IMR-90 (cell line): ENCODE measurements at regions not wholly inside any gene's neighbourhood (a gene's known extent, or its start where the extent isn't known, plus 50 kb on each side); places are given as distances from the start of the nearest gene placed in this dataset.

Experiments
- ATAC-seq: fragments of 200-7000 bp; cut with Tn5 transposase; 2 replicates; pipeline ENCODE4 v1.9.1; 2020; ENCODE audit warnings: low read depth, mild to moderate bottlenecking, moderate library complexity
- BruUV-seq: library from RNA; stranded (reverse); fragments of 400-500 nt; replicated peaks from 2 replicates; lab custom pipeline; 2021; lab: Mats Ljungman, UMichigan
- CTCF ChIA-PET: fragments of 300-600 bp; formaldehyde crosslinking; extraction: SDS; loops from one replicate; lab custom pipeline; 2021; ENCODE audit warnings: antibody characterized with exemption; lab: Yijun Ruan, JAX
- POLR2A ChIA-PET: fragments of 300-600 bp; sonication (Branson Sonifier 250); formaldehyde crosslinking; loops from one replicate; lab custom pipeline; 2022; ENCODE audit warnings: antibody characterized with exemption; ENCODE audit not compliant: unreplicated experiment; lab: Charles Lee
- DNase-seq: peaks from one replicate; pipeline ENCODE4 v3.0.0; 2013
- H2AFZ ChIP-seq: replicated peaks from 2 replicates; pipeline ENCODE3; 2013; ENCODE audit warnings: low read length, mild to moderate bottlenecking; ENCODE audit not compliant: poor library complexity
- H2AK5ac ChIP-seq: 2 replicates; pipeline ENCODE4 v1.6.1; 2013; ENCODE audit warnings: low read depth, low read length, inconsistent platforms
- H2AK9ac ChIP-seq: replicated peaks from 2 replicates; pipeline ENCODE3; 2013; ENCODE audit warnings: mild to moderate bottlenecking, low read depth, low read length, moderate library complexity; ENCODE audit not compliant: poor library complexity
- H2BK120ac ChIP-seq: 2 replicates; pipeline ENCODE4 v1.6.1; 2013; ENCODE audit warnings: low read depth, low read length, inconsistent platforms
- H2BK15ac ChIP-seq: 3 replicates; pipeline ENCODE4 v1.6.1; 2013; ENCODE audit warnings: low read depth, low read length, inconsistent platforms
- H2BK20ac ChIP-seq: 2 replicates; pipeline ENCODE4 v1.6.1; 2013; ENCODE audit warnings: low read depth, mild to moderate bottlenecking, inconsistent platforms, low read length, moderate library complexity
- H2BK5ac ChIP-seq: 2 replicates; pipeline ENCODE4 v1.6.1; 2013; ENCODE audit warnings: mild to moderate bottlenecking, low read depth, low read length, inconsistent platforms; ENCODE audit not compliant: poor library complexity, severe bottlenecking
- H3K14ac ChIP-seq: replicated peaks from 2 replicates; pipeline ENCODE4 v1.6.1; 2013; ENCODE audit warnings: low read depth, low read length, inconsistent platforms
- H3K18ac ChIP-seq: 2 replicates; pipeline ENCODE4 v1.6.1; 2013; ENCODE audit warnings: low read depth, low read length, control low read depth
- H3K23ac ChIP-seq: 2 replicates; pipeline ENCODE4 v1.6.1; 2013; ENCODE audit warnings: low read depth, low read length, inconsistent platforms
- H3K27ac ChIP-seq: 2 replicates; pipeline ENCODE4 v1.5.1; 2013; ENCODE audit warnings: mild to moderate bottlenecking, control low read depth, low read length; ENCODE audit not compliant: insufficient read depth
- H3K27me3 ChIP-seq: 2 replicates; pipeline ENCODE4 v1.6.1; 2013; ENCODE audit warnings: low read length; ENCODE audit not compliant: control insufficient read depth, insufficient read depth
- H3K36me3 ChIP-seq: 2 replicates; pipeline ENCODE4 v1.6.1; 2013; ENCODE audit warnings: low read length, mixed read lengths; ENCODE audit not compliant: control insufficient read depth, insufficient read depth
- H3K4ac ChIP-seq: 2 replicates; pipeline ENCODE4 v1.6.1; 2013; ENCODE audit warnings: low read depth, low read length, inconsistent platforms
- H3K4me1 ChIP-seq: 2 replicates; pipeline ENCODE4 v1.6.1; 2013; ENCODE audit warnings: low read length, mixed read lengths; ENCODE audit not compliant: control insufficient read depth, insufficient read depth
- H3K4me2 ChIP-seq: 2 replicates; pipeline ENCODE4 v1.6.1; 2013; ENCODE audit warnings: low read depth, mild to moderate bottlenecking, control low read depth, low read length, moderate library complexity
- H3K4me3 ChIP-seq: 2 replicates; pipeline ENCODE4 v1.5.1; 2013; ENCODE audit warnings: low read depth, mild to moderate bottlenecking, control low read depth, low read length, moderate library complexity; ENCODE audit not compliant: insufficient read depth
- H3K56ac ChIP-seq: 2 replicates; pipeline ENCODE4 v1.6.1; 2013; ENCODE audit warnings: low read length, inconsistent platforms; ENCODE audit not compliant: insufficient read depth; ENCODE audit errors: extremely low read depth
- H3K79me1 ChIP-seq, 2 experiments: 2 replicates each; pipeline ENCODE4 v1.6.1; 2013; ENCODE audit warnings: low read length in 2 of 2, inconsistent platforms in 1 of 2, low read depth in 1 of 2
- H3K9ac ChIP-seq: 2 replicates; pipeline ENCODE4 v1.6.1; 2013; ENCODE audit warnings: low read depth, low read length, control low read depth
- H3K9me1 ChIP-seq: 2 replicates; pipeline ENCODE4 v1.6.1; 2013; ENCODE audit warnings: low read length, inconsistent platforms; ENCODE audit not compliant: insufficient read depth
- H3K9me3 ChIP-seq: 2 replicates; pipeline ENCODE4 v1.6.1; 2013; ENCODE audit warnings: low read length; ENCODE audit not compliant: control insufficient read depth, insufficient read depth
- H4K20me1 ChIP-seq: 2 replicates; pipeline ENCODE4 v1.6.1; 2013; ENCODE audit warnings: low read length, inconsistent platforms; ENCODE audit not compliant: insufficient read depth
- H4K5ac ChIP-seq: 2 replicates; pipeline ENCODE4 v1.6.1; 2013; ENCODE audit warnings: mild to moderate bottlenecking, low read depth, low read length, control low read depth
- H4K8ac ChIP-seq, 2 experiments: 2 replicates each; pipeline ENCODE4 v1.6.1; 2013; ENCODE audit warnings: low read depth in 2 of 2, low read length in 2 of 2, control low read depth in 1 of 2, inconsistent platforms in 1 of 2
- H4K91ac ChIP-seq: 2 replicates; pipeline ENCODE4 v1.6.1; 2013; ENCODE audit warnings: low read depth, low read length, inconsistent platforms; ENCODE audit not compliant: insufficient read depth
- BHLHE40 ChIP-seq: fragments of 150-350 bp; IDR thresholded peaks from 2 replicates; pipeline ENCODE4 v1.6.1; 2016; ENCODE audit warnings: mild to moderate bottlenecking, low read depth, low read length
- CEBPB ChIP-seq: IDR thresholded peaks from 2 replicates; pipeline ENCODE4 v1.6.1; 2012; ENCODE audit warnings: low read depth, low read length, improper control_type of control experiment
- CHD1 ChIP-seq: IDR thresholded peaks from 2 replicates; pipeline ENCODE4 v1.6.1; 2012; ENCODE audit warnings: low read depth, low read length, improper control_type of control experiment
- ELK1 ChIP-seq: fragments of 150-350 bp; IDR thresholded peaks from 2 replicates; pipeline ENCODE4 v1.6.1; 2016; ENCODE audit warnings: low read depth, mild to moderate bottlenecking, low read length, moderate library complexity, borderline replicate concordance
- MAZ ChIP-seq: IDR thresholded peaks from 2 replicates; pipeline ENCODE4 v1.6.1; 2012; ENCODE audit warnings: low read depth, mild to moderate bottlenecking, low read length, improper control_type of control experiment, moderate library complexity, borderline replicate concordance
- NFE2L2 ChIP-seq: fragments of 150-350 bp; IDR thresholded peaks from 2 replicates; pipeline ENCODE4 v1.6.1; 2016; ENCODE audit warnings: low read depth, mild to moderate bottlenecking, low read length
- POLR2A ChIP-seq: IDR thresholded peaks from 2 replicates; pipeline ENCODE4 v1.6.1; 2012; ENCODE audit warnings: mild to moderate bottlenecking, low read depth, low read length
- WGBS, 2 experiments: methylation state at CpG; one replicate each; pipeline versions ENCODE4 v1.1.5 to v1.1.7; 2013; ENCODE audit warnings: missing lambda C conversion rate in 2 of 2; ENCODE audit not compliant: insufficient read length in 1 of 2; ENCODE audit errors: extremely low coverage in 2 of 2; 5-methylcytosine and 5-hydroxymethylcytosine counted together
- dilution Hi-C: fragments of 300-500 bp; cut with HindIII; formaldehyde crosslinking; loops from one replicate; pipeline ENCODE4 v1.14.3; 2018; ENCODE audit warnings: low sequenced_read_pairs; ENCODE audit not compliant: unreplicated experiment
- in situ Hi-C: fragments of 300-500 bp; cut with MboI; formaldehyde crosslinking; loops from 3 replicates; pipeline ENCODE4 v1.14.3; 2019; ENCODE audit warnings: low sequenced_read_pairs, inconsistent platforms, mixed read lengths
- intact Hi-C: fragments of 100-400 bp; cut with micrococcal nuclease; formaldehyde crosslinking; loops from 2 replicates; pipeline ENCODE4 v1.10.0; 2022

DNA sequence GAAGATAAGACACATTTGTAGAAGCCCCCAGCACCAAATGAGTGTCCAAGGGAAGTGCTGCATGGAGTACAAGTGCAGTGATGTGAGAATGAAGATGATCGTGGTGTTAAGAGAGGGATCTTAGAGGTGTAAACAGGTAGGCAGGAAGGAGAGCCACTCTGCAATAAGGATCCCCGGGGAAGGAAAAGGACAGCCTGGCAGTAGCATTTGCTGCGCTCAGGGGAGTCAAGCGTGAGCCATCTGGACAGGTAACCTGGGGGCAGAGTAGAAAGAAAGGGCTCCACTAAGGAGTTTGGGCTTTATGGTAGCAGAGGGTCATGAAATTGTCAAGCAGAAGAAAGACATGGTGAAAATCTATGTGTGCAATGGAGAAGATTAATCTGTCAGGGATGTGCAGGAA lies 587.2 kb downstream of the BUD13 start:
- dilution Hi-C loops (no loop called here), in situ Hi-C loops (no loop called here), intact Hi-C loops (no loop called here)
- no peak overlapping the region for H3K4me3 ChIP-seq
- H3K27ac ChIP-seq, result no peak overlapping the region
- no peak overlapping the region for H3K18ac ChIP-seq
- no peak overlapping the region for H2AFZ ChIP-seq
- no peaks in the 10 kb centered on the region for H3K4me1 ChIP-seq
- H3K14ac ChIP-seq, result no peak overlapping the region
- H3K79me1 ChIP-seq, result no peaks in the 10 kb centered on the region
- H4K5ac ChIP-seq, result no peak overlapping the region
- no peak overlapping the region for H3K4ac ChIP-seq
- H4K91ac ChIP-seq, result no peak overlapping the region
- H2BK20ac ChIP-seq, result no peak overlapping the region
- no peak overlapping the region for H2BK5ac ChIP-seq
- TF ChIP-seq NFE2L2, result no peak
- TF ChIP-seq CHD1, result no peak
- no peak for TF ChIP-seq MAZ
- no peak for TF ChIP-seq ELK1
- no peak for TF ChIP-seq BHLHE40
- no peak for TF ChIP-seq POLR2A
- no peak for TF ChIP-seq CEBPB
- H3K9me3 ChIP-seq, result no peaks in the 10 kb centered on the region
- no peak overlapping the region for H4K8ac ChIP-seq
- H3K56ac ChIP-seq, result no peak overlapping the region
- no peak overlapping the region for H2BK120ac ChIP-seq
- DNase-seq (no peak), ATAC-seq (no peak)
- no peaks in the 10 kb centered on the region for H4K20me1 ChIP-seq
- 67% methylated on average over 4 of the region's 4 CpGs; no CpG with 5 or more reads in 1 of the 2 experiments for WGBS, 2 experiments
- no peak overlapping the region for H2AK9ac ChIP-seq
- peaks cover 1% of the 10 kb centered on the region; the same call in 1 of the 2 replicates for H3K27me3 ChIP-seq
- H3K9me1 ChIP-seq, result no peaks in the 10 kb centered on the region
- ChIA-PET CTCF (no interaction called here), POLR2A (no interaction called here)
- no TSS peak for BruUV-seq
- no peaks in the 10 kb centered on the region for H3K36me3 ChIP-seq
- no peak overlapping the region for H3K23ac ChIP-seq
- H3K9ac ChIP-seq, result no peak overlapping the region
- no peak overlapping the region for H2BK15ac ChIP-seq
- H2AK5ac ChIP-seq, result no peak overlapping the region
- no peak overlapping the region for H3K4me2 ChIP-seq
